ENCODE measurements at regions not wholly inside any gene's neighbourhood (a gene's known extent, or its start where the extent isn't known, plus 50 kb on each side); places are given as distances from the start of the nearest gene placed in this dataset.

DNA sequence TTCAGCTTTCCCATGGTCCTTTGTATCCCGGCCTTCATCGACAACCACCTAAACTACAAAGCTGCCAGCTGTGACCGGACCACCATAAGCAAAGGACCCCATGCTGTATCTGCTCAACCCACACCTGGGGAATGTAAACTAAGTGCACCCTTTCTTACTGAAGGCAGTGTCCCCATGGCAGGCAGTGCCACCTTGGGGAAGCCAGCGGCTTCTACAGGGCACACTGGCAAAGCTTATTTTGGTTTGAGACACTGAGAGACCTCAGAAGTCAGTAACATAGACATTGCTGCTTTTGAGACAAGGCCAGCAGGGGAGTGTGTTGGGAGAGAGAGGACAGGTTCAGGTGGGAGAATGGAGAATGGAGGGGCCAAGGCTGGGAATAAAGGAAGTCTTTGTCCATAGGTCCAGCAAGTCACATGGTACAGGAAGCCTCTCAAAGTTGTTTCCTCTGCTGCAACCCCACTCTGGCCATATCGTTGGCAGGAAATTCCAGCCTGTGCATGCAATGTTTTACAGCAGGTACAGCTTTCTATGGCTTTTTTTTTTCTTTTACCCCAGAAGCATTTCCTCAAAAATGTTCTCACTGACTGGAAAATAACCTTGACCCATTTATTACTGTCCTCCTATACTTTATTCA, 85.9 kb upstream of the NPVF start:
- TF ChIP-seq, protein P1, sequence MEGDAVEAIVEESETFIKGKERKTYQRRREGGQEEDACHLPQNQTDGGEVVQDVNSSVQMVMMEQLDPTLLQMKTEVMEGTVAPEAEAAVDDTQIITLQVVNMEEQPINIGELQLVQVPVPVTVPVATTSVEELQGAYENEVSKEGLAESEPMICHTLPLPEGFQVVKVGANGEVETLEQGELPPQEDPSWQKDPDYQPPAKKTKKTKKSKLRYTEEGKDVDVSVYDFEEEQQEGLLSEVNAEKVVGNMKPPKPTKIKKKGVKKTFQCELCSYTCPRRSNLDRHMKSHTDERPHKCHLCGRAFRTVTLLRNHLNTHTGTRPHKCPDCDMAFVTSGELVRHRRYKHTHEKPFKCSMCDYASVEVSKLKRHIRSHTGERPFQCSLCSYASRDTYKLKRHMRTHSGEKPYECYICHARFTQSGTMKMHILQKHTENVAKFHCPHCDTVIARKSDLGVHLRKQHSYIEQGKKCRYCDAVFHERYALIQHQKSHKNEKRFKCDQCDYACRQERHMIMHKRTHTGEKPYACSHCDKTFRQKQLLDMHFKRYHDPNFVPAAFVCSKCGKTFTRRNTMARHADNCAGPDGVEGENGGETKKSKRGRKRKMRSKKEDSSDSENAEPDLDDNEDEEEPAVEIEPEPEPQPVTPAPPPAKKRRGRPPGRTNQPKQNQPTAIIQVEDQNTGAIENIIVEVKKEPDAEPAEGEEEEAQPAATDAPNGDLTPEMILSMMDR (IDR thresholded peaks at IDR 0.05), result no peak
- TF ChIP-seq POLR2A (IDR thresholded peaks at IDR 0.05; ENCODE audit: low read depth), result no peak
